HG03175 (cell line): ENCODE measurements at regions not wholly inside any gene's neighbourhood (a gene's known extent, or its start where the extent isn't known, plus 50 kb on each side); places are given as distances from the start of the nearest gene placed in this dataset.
"Not testable (repeated sequence)": the region's sequence is repeated elsewhere in the genome, so short reads cannot be mapped to it uniquely, and the experiment has no call there.

Experiments
- ATAC-seq: cut with Tn5 transposase; IDR thresholded peaks from one replicate; pipeline ENCODE4 v1.9.1; 2021; ENCODE audit warnings: mild to moderate bottlenecking, moderate library complexity; ENCODE audit not compliant: unreplicated experiment

GRCh38 chr10:121131014-121131413, 279.9 kb downstream of the WDR11 start:
- ATAC-seq = no peak

- ATAC-seq = no peak
These were observed 280.5 kb downstream of the WDR11 start for GRCh38 chr10:121131426-121132265.

GRCh38 chr10:121132273-121132672, 281.1 kb downstream of the WDR11 start:
- ATAC-seq = no peak

- ATAC-seq = no peak
These were observed 282.7 kb downstream of the WDR11 start for GRCh38 chr10:121133901-121134300.

- ATAC-seq = no peak
These were observed 283.5 kb downstream of the WDR11 start for GRCh38 chr10:121134711-121135110.

- no peak for ATAC-seq
These were observed 284.4 kb downstream of the WDR11 start for GRCh38 chr10:121135512-121135911.

- no peak for ATAC-seq
These were observed 286.4 kb downstream of the WDR11 start for GRCh38 chr10:121137533-121137932.

GRCh38 chr10:121138112-121138860, 287.1 kb downstream of the WDR11 start:
- no peak for ATAC-seq

GRCh38 chr10:121138918-121139317, 287.8 kb downstream of the WDR11 start:
- no peak for ATAC-seq

- ATAC-seq = not testable (repeated sequence)
These were observed 294.7 kb downstream of the WDR11 start for GRCh38 chr10:121145802-121146395.

- ATAC-seq = no peak
These were observed 297.8 kb downstream of the WDR11 start for GRCh38 chr10:121148921-121149320.

GRCh38 chr10:121152033-121152432, 300.9 kb downstream of the WDR11 start:
- ATAC-seq = no peak

GRCh38 chr10:121152935-121153334, 301.8 kb downstream of the WDR11 start:
- ATAC-seq = no peak

GRCh38 chr10:121154310-121154709, 303.1 kb downstream of the WDR11 start:
- no peak for ATAC-seq

- ATAC-seq = no peak
These were observed 303.7 kb downstream of the WDR11 start for GRCh38 chr10:121154846-121155245.

- ATAC-seq = no peak
These were observed 304.7 kb downstream of the WDR11 start for GRCh38 chr10:121155742-121156474.

- ATAC-seq = no peak
These were observed 306.8 kb downstream of the WDR11 start for GRCh38 chr10:121157998-121158397.

- ATAC-seq = no peak
These were observed 307.9 kb downstream of the WDR11 start for GRCh38 chr10:121158988-121159579.

GRCh38 chr10:121159670-121160069, 308.5 kb downstream of the WDR11 start:
- ATAC-seq = no peak

GRCh38 chr10:121165276-121165675, 314.1 kb downstream of the WDR11 start:
- no peak for ATAC-seq
